HEK293T (cell line): ENCODE measurements at regions not wholly inside any gene's neighbourhood (a gene's known extent, or its start where the extent isn't known, plus 50 kb on each side); places are given as distances from the start of the nearest gene placed in this dataset.

Source experiments
- ARNT ChIP-seq: fragments of 450-650 bp; IDR thresholded peaks from 2 replicates; pipeline ENCODE4 v1.6.1; 2017; ENCODE audit warnings: mild to moderate bottlenecking
- BHLHE40 ChIP-seq: fragments of 450-650 bp; IDR thresholded peaks from 2 replicates; pipeline ENCODE4 v1.6.1; 2016; ENCODE audit warnings: mild to moderate bottlenecking, moderate library complexity, borderline replicate concordance
- ELF4 ChIP-seq: fragments of 450-650 bp; IDR thresholded peaks from 2 replicates; pipeline ENCODE4 v1.6.1; 2017; ENCODE audit warnings: antibody characterized with exemption
- FOXA1 ChIP-seq: fragments of 450-650 bp; IDR thresholded peaks from 2 replicates; pipeline ENCODE4 v1.6.1; 2016; ENCODE audit warnings: mild to moderate bottlenecking
- FOXM1 ChIP-seq: fragments of 450-650 bp; IDR thresholded peaks from 2 replicates; pipeline ENCODE4 v1.6.1; 2017; ENCODE audit warnings: mild to moderate bottlenecking, borderline replicate concordance
- HDGF ChIP-seq: fragments of 450-650 bp; IDR thresholded peaks from 2 replicates; pipeline ENCODE4 v1.6.1; 2017; ENCODE audit warnings: antibody characterized with exemption, borderline replicate concordance
- LEF1 ChIP-seq: fragments of 450-650 bp; IDR thresholded peaks from 2 replicates; pipeline ENCODE4 v1.6.1; 2017; ENCODE audit warnings: mild to moderate bottlenecking, borderline replicate concordance
- NFRKB ChIP-seq: fragments of 450-650 bp; IDR thresholded peaks from 2 replicates; pipeline ENCODE4 v1.6.1; 2016; ENCODE audit warnings: mild to moderate bottlenecking, moderate library complexity
- SP1 ChIP-seq: fragments of 450-650 bp; IDR thresholded peaks from 2 replicates; pipeline ENCODE4 v1.6.1; 2017
- SUZ12 ChIP-seq: fragments of 450-650 bp; IDR thresholded peaks from 2 replicates; pipeline ENCODE4 v1.6.1; 2016; ENCODE audit warnings: mild to moderate bottlenecking
- TARDBP ChIP-seq: fragments of 450-650 bp; IDR thresholded peaks from 2 replicates; pipeline ENCODE4 v1.6.1; 2016
- ZNF384 ChIP-seq: fragments of 450-650 bp; IDR thresholded peaks from 2 replicates; pipeline ENCODE4 v1.6.1; 2016
- TF ChIP-seq, protein P1 (sequence below): fragments of 450-650 bp; IDR thresholded peaks from 2 replicates; pipeline ENCODE4 v1.6.1; 2016

DNA sequence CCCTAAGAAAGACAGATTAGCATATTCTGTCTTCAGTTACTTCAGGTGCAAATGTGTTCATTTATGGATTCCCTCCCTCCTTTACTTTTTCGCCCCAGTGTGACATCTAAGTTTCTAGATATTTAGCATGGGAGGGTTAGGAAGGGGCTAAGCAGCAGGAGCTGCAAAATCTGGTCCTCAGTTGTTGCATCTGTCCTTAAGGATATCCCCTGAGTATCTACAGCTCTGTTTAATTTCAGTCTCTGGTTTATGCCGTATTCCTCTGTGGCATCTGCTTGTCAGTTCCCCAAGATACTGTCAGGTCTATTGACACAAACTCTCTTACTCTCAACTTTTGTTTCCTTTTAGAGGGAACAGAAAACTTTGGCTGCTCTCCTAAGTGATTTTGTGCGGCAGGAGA lies 754.6 kb upstream of the MAP3K7 start:
- TF ChIP-seq NFRKB (no peak), SP1 (no peak), FOXA1 (no peak), ARNT (no peak), FOXM1 (no peak), BHLHE40 (no peak), LEF1 (no peak), TARDBP (no peak), SUZ12 (no peak), HDGF (no peak), ELF4 (no peak), ZNF384 (no peak)
- TF ChIP-seq, protein P1, sequence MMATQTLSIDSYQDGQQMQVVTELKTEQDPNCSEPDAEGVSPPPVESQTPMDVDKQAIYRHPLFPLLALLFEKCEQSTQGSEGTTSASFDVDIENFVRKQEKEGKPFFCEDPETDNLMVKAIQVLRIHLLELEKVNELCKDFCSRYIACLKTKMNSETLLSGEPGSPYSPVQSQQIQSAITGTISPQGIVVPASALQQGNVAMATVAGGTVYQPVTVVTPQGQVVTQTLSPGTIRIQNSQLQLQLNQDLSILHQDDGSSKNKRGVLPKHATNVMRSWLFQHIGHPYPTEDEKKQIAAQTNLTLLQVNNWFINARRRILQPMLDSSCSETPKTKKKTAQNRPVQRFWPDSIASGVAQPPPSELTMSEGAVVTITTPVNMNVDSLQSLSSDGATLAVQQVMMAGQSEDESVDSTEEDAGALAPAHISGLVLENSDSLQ = no peak
